Activated B cell treated with CpG ODN at 0.5 μM for 24 hours (primary cell): ENCODE measurements at regions not wholly inside any gene's neighbourhood (a gene's known extent, or its start where the extent isn't known, plus 50 kb on each side); places are given as distances from the start of the nearest gene placed in this dataset.
"Not testable (repeated sequence)": the region's sequence is repeated elsewhere in the genome, so short reads cannot be mapped to it uniquely, and the experiment has no call there.

Source experiments
- ATAC-seq: fragments of 200-7000 bp; cut with Tn5 transposase; one replicate; pipeline ENCODE4 v1.10.0; 2021; ENCODE audit warnings: low read depth, mild to moderate bottlenecking, moderate library complexity
- CTCF ChIA-PET: fragments of 350-600 bp; sonication (Branson Sonifier 250); formaldehyde crosslinking; loops from one replicate; lab custom pipeline; 2021; ENCODE audit warnings: antibody characterized with exemption; lab: Charles Lee
- POLR2A ChIA-PET: fragments of 350-600 bp; sonication (Branson Sonifier 250); formaldehyde crosslinking; loops from one replicate; lab custom pipeline; 2021; ENCODE audit warnings: antibody characterized with exemption; lab: Charles Lee
- DNase-seq: peaks from one replicate; pipeline ENCODE4 v3.0.0; 2022
- H3K27ac Mint-ChIP-seq: one replicate; pipeline ENCODE4 v1.8.0; 2020; ENCODE audit warnings: mixed read lengths
- H3K27me3 Mint-ChIP-seq: one replicate; pipeline ENCODE4 v1.8.0; 2021; ENCODE audit warnings: mixed read lengths
- H3K36me3 Mint-ChIP-seq: one replicate; pipeline ENCODE4 v1.8.0; 2021; ENCODE audit warnings: low read depth, mixed read lengths
- H3K4me1 Mint-ChIP-seq: one replicate; pipeline ENCODE4 v1.8.0; 2021; ENCODE audit warnings: mixed read lengths
- H3K4me3 Mint-ChIP-seq: one replicate; pipeline ENCODE4 v1.8.0; 2020; ENCODE audit warnings: mild to moderate bottlenecking, mixed read lengths
- H3K9me3 Mint-ChIP-seq: one replicate; pipeline ENCODE4 v1.8.0; 2020; ENCODE audit warnings: mixed read lengths
- intact Hi-C: fragments of 100-400 bp; cut with micrococcal nuclease; formaldehyde crosslinking; loops from one replicate; pipeline ENCODE4 v1.15.1; 2024
- TF ChIP-seq, protein P1 (sequence below): fragments of 200-600 bp; IDR thresholded peaks from one replicate; pipeline ENCODE4 v1.8.0; 2022; ENCODE audit warnings: antibody characterized with exemption, mild to moderate bottlenecking

DNA sequence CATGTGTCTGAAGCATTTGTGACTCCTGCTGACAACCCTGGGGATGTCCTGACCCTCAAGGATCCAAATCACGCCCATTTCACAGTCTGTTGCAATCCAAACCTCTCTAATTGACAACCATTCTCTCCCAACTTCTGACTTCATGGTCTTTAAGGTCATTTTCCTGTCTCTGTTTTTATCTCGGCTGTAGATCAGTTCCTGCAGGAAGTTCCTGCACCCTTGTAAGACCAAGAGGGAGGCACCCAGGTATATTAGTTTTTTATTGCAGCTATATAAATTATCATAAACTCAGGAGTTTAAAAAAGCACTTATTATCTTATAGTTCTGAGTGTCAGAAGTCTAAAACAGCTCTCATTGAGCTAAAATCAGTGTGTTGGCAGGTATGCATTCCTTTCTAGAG, 166.8 kb downstream of the BTBD3 start:
- Mint-ChIP-seq H3K36me3 (no peaks in the 10 kb centered on the region), H3K9me3 (no peaks in the 10 kb centered on the region), H3K27me3 (no peaks in the 10 kb centered on the region), H3K4me1 (no peaks in the 10 kb centered on the region), H3K27ac (no peak overlapping the region), H3K4me3 (no peak overlapping the region)
- intact Hi-C loops, result no loop called here
- TF ChIP-seq, protein P1, sequence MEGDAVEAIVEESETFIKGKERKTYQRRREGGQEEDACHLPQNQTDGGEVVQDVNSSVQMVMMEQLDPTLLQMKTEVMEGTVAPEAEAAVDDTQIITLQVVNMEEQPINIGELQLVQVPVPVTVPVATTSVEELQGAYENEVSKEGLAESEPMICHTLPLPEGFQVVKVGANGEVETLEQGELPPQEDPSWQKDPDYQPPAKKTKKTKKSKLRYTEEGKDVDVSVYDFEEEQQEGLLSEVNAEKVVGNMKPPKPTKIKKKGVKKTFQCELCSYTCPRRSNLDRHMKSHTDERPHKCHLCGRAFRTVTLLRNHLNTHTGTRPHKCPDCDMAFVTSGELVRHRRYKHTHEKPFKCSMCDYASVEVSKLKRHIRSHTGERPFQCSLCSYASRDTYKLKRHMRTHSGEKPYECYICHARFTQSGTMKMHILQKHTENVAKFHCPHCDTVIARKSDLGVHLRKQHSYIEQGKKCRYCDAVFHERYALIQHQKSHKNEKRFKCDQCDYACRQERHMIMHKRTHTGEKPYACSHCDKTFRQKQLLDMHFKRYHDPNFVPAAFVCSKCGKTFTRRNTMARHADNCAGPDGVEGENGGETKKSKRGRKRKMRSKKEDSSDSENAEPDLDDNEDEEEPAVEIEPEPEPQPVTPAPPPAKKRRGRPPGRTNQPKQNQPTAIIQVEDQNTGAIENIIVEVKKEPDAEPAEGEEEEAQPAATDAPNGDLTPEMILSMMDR, result no peak
- no peak for DNase-seq
- ChIA-PET CTCF (no interaction called here), POLR2A (no interaction called here)
- no peak for ATAC-seq

DNA sequence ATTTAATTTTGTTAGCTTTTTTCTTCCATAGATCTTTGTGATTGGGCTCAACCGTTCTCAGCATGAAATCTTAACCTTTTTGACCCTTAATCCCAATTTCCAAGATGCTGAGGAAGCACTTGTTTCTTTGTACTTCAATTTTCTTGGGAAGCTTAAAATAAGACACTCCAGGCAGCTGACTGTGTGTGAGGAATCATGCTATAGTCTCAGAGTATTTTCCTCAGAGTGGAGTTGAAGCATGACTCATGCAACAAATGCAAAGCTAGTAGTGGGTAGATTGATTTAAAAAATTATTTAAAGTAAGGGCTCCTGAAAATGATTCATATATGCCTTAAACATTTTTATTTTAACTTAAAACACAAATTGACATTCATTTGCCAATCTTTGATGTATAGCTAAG, 168.7 kb downstream of the BTBD3 start:
- Mint-ChIP-seq H3K4me3 (no peak overlapping the region), H3K9me3 (no peaks in the 10 kb centered on the region), H3K27ac (no peak overlapping the region), H3K4me1 (no peaks in the 10 kb centered on the region), H3K27me3 (no peaks in the 10 kb centered on the region), H3K36me3 (no peaks in the 10 kb centered on the region)
- POLR2A ChIA-PET, result no interaction called here
- ATAC-seq (no peak), DNase-seq (no peak)
- CTCF ChIA-PET, result no interaction called here
- TF ChIP-seq, protein P1, result no peak
- intact Hi-C loops, result no loop called here

DNA sequence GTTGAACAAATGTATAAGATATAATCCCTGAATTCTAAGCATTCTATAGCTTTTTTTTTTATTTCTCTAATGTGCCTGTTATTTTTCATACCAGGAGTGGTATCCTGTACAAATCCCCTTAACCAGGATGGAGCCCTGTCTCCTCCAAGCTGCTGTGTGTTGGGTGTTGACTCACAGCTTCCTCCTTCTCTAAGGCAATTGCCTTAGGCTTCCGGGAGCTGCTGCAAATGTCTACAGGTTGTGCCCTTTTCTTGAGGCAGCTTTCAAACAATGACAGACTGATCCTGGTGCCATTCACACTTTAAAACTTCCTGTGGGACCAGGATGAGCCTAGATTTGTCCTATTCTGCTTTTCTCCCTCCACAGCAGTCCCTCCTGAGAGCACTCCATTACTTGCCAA, 173.2 kb downstream of the BTBD3 start:
- H3K4me3 Mint-ChIP-seq, result no peak overlapping the region
- no peaks in the 10 kb centered on the region for H3K27me3 Mint-ChIP-seq
- intact Hi-C loops, result no loop called here

DNA sequence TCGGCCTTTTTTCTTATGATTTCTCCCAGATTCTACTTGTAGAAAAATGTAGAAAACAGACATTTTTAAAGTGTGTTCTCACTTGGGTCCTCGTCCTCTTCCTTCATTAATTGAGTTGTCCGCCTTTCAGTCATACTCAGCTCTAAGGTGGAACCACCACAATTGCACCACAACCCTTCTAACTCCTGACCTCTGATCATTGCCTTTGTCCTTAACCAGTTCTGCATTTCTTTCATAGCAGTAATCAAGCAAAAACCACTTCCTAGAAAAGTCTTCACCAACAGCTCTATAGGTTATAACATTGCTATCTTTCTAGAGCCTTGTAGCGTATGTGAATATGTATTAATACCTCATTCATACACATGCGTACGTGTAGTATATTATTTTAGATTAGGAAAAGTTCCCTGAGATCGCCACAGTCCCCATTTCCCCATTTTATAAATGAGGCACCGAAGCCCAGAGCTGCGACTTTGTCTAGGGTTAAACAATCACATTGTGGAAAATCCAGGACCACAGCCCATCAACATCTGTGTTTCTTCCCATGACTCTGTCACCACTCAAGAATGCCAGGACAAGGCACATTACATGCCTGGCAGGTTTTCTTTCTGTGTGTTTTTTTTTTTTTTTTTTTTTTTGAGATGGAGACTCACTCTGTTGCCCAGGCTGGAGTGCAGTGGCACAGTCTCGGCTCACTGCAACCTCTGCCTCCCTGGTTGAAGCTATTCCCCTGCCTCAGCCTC, 175.5 kb downstream of the BTBD3 start:
- intact Hi-C loops, result no loop called here
- Mint-ChIP-seq H3K4me1 (no peaks in the 10 kb centered on the region), H3K36me3 (no peaks in the 10 kb centered on the region), H3K9me3 (no peaks in the 10 kb centered on the region), H3K27ac (no peak overlapping the region), H3K27me3 (no peaks in the 10 kb centered on the region), H3K4me3 (no peak overlapping the region)
- ATAC-seq (no peak), DNase-seq (no peak)
- ChIA-PET CTCF (no interaction called here), POLR2A (no interaction called here)
- TF ChIP-seq, protein P1, result no peak

More for the DNA sequence above, 173.2 kb downstream of the BTBD3 start:
- H3K9me3 Mint-ChIP-seq, result no peaks in the 10 kb centered on the region
- TF ChIP-seq, protein P1, result no peak
- CTCF ChIA-PET, result no interaction called here
- no peak overlapping the region for H3K27ac Mint-ChIP-seq
- ATAC-seq (no peak), DNase-seq (no peak)
- POLR2A ChIA-PET, result no interaction called here
- H3K36me3 Mint-ChIP-seq, result no peaks in the 10 kb centered on the region
- H3K4me1 Mint-ChIP-seq, result no peaks in the 10 kb centered on the region

DNA sequence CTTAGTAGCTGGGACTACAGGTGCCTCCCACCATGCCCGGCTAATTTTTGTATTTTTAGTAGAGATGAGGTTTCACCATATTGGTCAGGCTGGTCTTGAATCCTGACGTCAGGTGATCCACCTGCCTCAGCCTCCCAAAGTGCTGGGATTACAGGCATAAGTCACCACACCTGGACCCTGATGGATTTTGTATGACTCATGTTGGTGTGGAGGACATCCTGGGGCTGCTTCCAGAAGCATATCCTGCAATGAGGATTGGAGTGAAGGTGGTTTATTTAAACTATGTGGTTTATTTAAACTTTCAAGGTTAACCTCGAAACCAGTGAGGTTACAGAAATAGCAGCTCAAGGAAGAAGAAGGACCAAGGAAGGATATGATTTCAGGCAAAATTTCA, 176.1 kb downstream of the BTBD3 start:
- DNase-seq, H3K4me1 Mint-ChIP-seq, H3K27ac Mint-ChIP-seq, H3K4me3 Mint-ChIP-seq, H3K9me3 Mint-ChIP-seq, ATAC-seq, POLR2A ChIA-PET, H3K27me3 Mint-ChIP-seq, H3K36me3 Mint-ChIP-seq, intact Hi-C loops: not testable (repeated sequence)
- CTCF ChIA-PET, result interaction anchor here (1.0 kb wide), 1 partner anchor 81 kb away, joined by 3 read pairs; no protein-coding TSS in a partner anchor
